ENCODE measurements at regions not wholly inside any gene's neighbourhood (a gene's known extent, or its start where the extent isn't known, plus 50 kb on each side); places are given as distances from the start of the nearest gene placed in this dataset.
"Not testable (repeated sequence)": the region's sequence is repeated elsewhere in the genome, so short reads cannot be mapped to it uniquely, and the experiment has no call there.

- WGBS, 2 donors = 67 to 94% methylated on average over 3 of the region's 3 CpGs
- TF ChIP-seq CTCF (IDR thresholded peaks at IDR 0.05) (no peak), POLR2A (IDR thresholded peaks at IDR 0.05) (no peak)
- H3K4me1 ChIP-seq = no peaks in the 10 kb centered on the region
- no peak overlapping the region for H3K27ac ChIP-seq
- H3K27me3 ChIP-seq = no peaks in the 10 kb centered on the region
- H3K36me3 ChIP-seq (ENCODE audit: low read depth, missing control alignments) = no peaks in the 10 kb centered on the region
- H3K9me3 ChIP-seq = no peaks in the 10 kb centered on the region
- intact Hi-C loops (cut with DNase I; ENCODE audit: low total_unique reads) = no loop called here
- DNase-seq = no peak
- no peak overlapping the region for H3K4me3 ChIP-seq
Measured at GRCh38 chr6:14776307-14776706, 469.6 kb upstream of the JARID2 start.

GRCh38 chr6:14781772-14782525 is 463.9 kb upstream of the JARID2 start:
- TF ChIP-seq POLR2A (IDR thresholded peaks at IDR 0.05) (no peak), CTCF (IDR thresholded peaks at IDR 0.05) (no peak)
- no peak for DNase-seq
- peak overlapping the region in 1 of 2 donors; percentile 53 for H3K4me3 ChIP-seq
- no peaks in the 10 kb centered on the region for H3K27me3 ChIP-seq
- no peaks in the 10 kb centered on the region for H3K9me3 ChIP-seq
- WGBS, 2 donors = 69 to 75% methylated on average over 12 of the region's 12 CpGs
- H3K36me3 ChIP-seq (ENCODE audit: low read depth, missing control alignments) = no peaks in the 10 kb centered on the region
- intact Hi-C loops (cut with DNase I; ENCODE audit: low total_unique reads) = no loop called here
- H3K4me1 ChIP-seq = no peaks in the 10 kb centered on the region
- no peak overlapping the region for H3K27ac ChIP-seq

- peak overlapping the region in 1 of 2 donors; percentile 53 for H3K4me3 ChIP-seq
- peak; percentile 64 for DNase-seq
- intact Hi-C loops (cut with DNase I; ENCODE audit: low total_unique reads); H3K36me3 ChIP-seq (ENCODE audit: low read depth, missing control alignments); H3K4me1 ChIP-seq; H3K27me3 ChIP-seq; H3K9me3 ChIP-seq; H3K27ac ChIP-seq: not testable (repeated sequence)
- 75 to 90% methylated on average over 10 of the region's 10 CpGs for WGBS, 2 donors
Measured at GRCh38 chr6:14782921-14783464, 462.9 kb upstream of the JARID2 start.

- Histone ChIP-seq H3K9me3 (no peaks in the 10 kb centered on the region), H3K4me3 (peak overlapping the region; percentile 29 to 53), H3K36me3 (ENCODE audit: low read depth, missing control alignments) (no peaks in the 10 kb centered on the region), H3K27me3 (no peaks in the 10 kb centered on the region), H3K4me1 (no peaks in the 10 kb centered on the region), H3K27ac (no peak overlapping the region)
- 62 to 92% methylated on average over 10 to 35 of the region's 35 CpGs for WGBS, 2 donors
- TF ChIP-seq POLR2A (IDR thresholded peaks at IDR 0.05) (no peak), CTCF (IDR thresholded peaks at IDR 0.05) (no peak)
- DNase-seq = no peak
- intact Hi-C loops (cut with DNase I; ENCODE audit: low total_unique reads) = no loop called here
Measured at GRCh38 chr6:14783594-14783993, 462.3 kb upstream of the JARID2 start.

GRCh38 chr6:14784596-14785492 is 461.0 kb upstream of the JARID2 start:
- no peaks in the 10 kb centered on the region for H3K27me3 ChIP-seq
- no peaks in the 10 kb centered on the region for H3K36me3 ChIP-seq (ENCODE audit: low read depth, missing control alignments)
- H3K9me3 ChIP-seq = no peaks in the 10 kb centered on the region
- DNase-seq = no peak
- WGBS, 2 donors = 28 to 33% methylated on average over 15 of the region's 15 CpGs
- no peak for TF ChIP-seq CTCF (IDR thresholded peaks at IDR 0.05)
- no peak for TF ChIP-seq POLR2A (IDR thresholded peaks at IDR 0.05)
- intact Hi-C loops (cut with DNase I; ENCODE audit: low total_unique reads) = no loop called here
- H3K27ac ChIP-seq = no peak overlapping the region
- no peaks in the 10 kb centered on the region for H3K4me1 ChIP-seq
- H3K4me3 ChIP-seq = peak overlapping the region in 1 of 2 donors; percentile 2
